ENCODE measurements at regions not wholly inside any gene's neighbourhood (a gene's known extent, or its start where the extent isn't known, plus 50 kb on each side); places are given as distances from the start of the nearest gene placed in this dataset.

GRCh38 chr5:167348980-167349379 lies 942.5 kb upstream of the WWC1 start:
- no peaks in the 10 kb centered on the region for H3K36me3 ChIP-seq
- H3K4me1 ChIP-seq: no peaks in the 10 kb centered on the region
- no peaks in the 10 kb centered on the region for H3K9me3 ChIP-seq
- no peak overlapping the region for H3K27ac ChIP-seq
- WGBS, 2 donors: 81 to 84% methylated on average over 3 of the region's 3 CpGs
- no peaks in the 10 kb centered on the region for H3K27me3 ChIP-seq
- no peak for ATAC-seq
- FAIRE-seq: no peak
- H3K4me3 ChIP-seq: no peak overlapping the region
- intact Hi-C loops (cut with DNase I): no loop called here
- no peak for TF ChIP-seq CTCF (IDR thresholded peaks at IDR 0.05)
- DNase-seq: no peak

GRCh38 chr5:167351316-167351715 lies 940.1 kb upstream of the WWC1 start:
- no peak for ATAC-seq
- H3K4me3 ChIP-seq: no peak overlapping the region
- H3K27me3 ChIP-seq: no peaks in the 10 kb centered on the region
- intact Hi-C loops (cut with DNase I): no loop called here
- no peak overlapping the region for H3K27ac ChIP-seq
- H3K4me1 ChIP-seq: no peaks in the 10 kb centered on the region
- DNase-seq: no peak
- no peak for TF ChIP-seq CTCF (IDR thresholded peaks at IDR 0.05)
- WGBS, 2 donors: 87 to 94% methylated on average over 4 of the region's 4 CpGs
- no peaks in the 10 kb centered on the region for H3K36me3 ChIP-seq
- no peaks in the 10 kb centered on the region for H3K9me3 ChIP-seq
- no peak for FAIRE-seq

GRCh38 chr5:167352801-167353200 lies 938.6 kb upstream of the WWC1 start:
- Histone ChIP-seq H3K9me3 (no peaks in the 10 kb centered on the region), H3K27ac (no peak overlapping the region), H3K4me3 (no peak overlapping the region), H3K36me3 (no peaks in the 10 kb centered on the region), H3K4me1 (no peaks in the 10 kb centered on the region), H3K27me3 (no peaks in the 10 kb centered on the region)
- TF ChIP-seq CTCF (IDR thresholded peaks at IDR 0.05): no peak
- DNase-seq (no peak), ATAC-seq (no peak), FAIRE-seq (no peak)
- intact Hi-C loops (cut with DNase I): no loop called here
- WGBS, 2 donors: 73% methylated on average over 10 of the region's 10 CpGs

- DNase-seq (no peak), FAIRE-seq (no peak), ATAC-seq (no peak)
- Histone ChIP-seq H3K27ac (no peak overlapping the region), H3K36me3 (no peaks in the 10 kb centered on the region), H3K27me3 (no peaks in the 10 kb centered on the region), H3K4me1 (no peaks in the 10 kb centered on the region), H3K9me3 (no peaks in the 10 kb centered on the region), H3K4me3 (no peak overlapping the region)
- intact Hi-C loops (cut with DNase I): no loop called here
- 49 to 59% methylated on average over 5 of the region's 5 CpGs for WGBS, 2 donors
- no peak for TF ChIP-seq CTCF (IDR thresholded peaks at IDR 0.05)
Measured at GRCh38 chr5:167355346-167355745, 936.1 kb upstream of the WWC1 start.

GRCh38 chr5:167356374-167356773 lies 935.1 kb upstream of the WWC1 start:
- Histone ChIP-seq H3K4me3 (no peak overlapping the region), H3K27me3 (no peaks in the 10 kb centered on the region), H3K36me3 (no peaks in the 10 kb centered on the region), H3K4me1 (no peaks in the 10 kb centered on the region), H3K27ac (no peak overlapping the region), H3K9me3 (no peaks in the 10 kb centered on the region)
- ATAC-seq (no peak), FAIRE-seq (no peak), DNase-seq (no peak)
- no peak for TF ChIP-seq CTCF (IDR thresholded peaks at IDR 0.05)
- WGBS, 2 donors: 89 to 92% methylated on average over 1 of the region's 1 CpG
- intact Hi-C loops (cut with DNase I): no loop called here

Measured in pancreas (tissue), 10 donors.